DND-41 (cell line): ENCODE measurements at regions not wholly inside any gene's neighbourhood (a gene's known extent, or its start where the extent isn't known, plus 50 kb on each side); places are given as distances from the start of the nearest gene placed in this dataset.

ENCODE experiments used
- CTCF ChIP-seq: IDR thresholded peaks from 2 replicates; pipeline ENCODE4 v1.5.1; 2012; ENCODE audit warnings: borderline replicate concordance, low read length, moderate library complexity, mild to moderate bottlenecking; ENCODE audit not compliant: poor library complexity, severe bottlenecking; ENCODE audit errors: extremely low read depth
- EZH2 ChIP-seq: IDR thresholded peaks from 3 replicates; pipeline ENCODE4 v1.6.1; 2012; ENCODE audit warnings: borderline replicate concordance, low read depth, mild to moderate bottlenecking, moderate library complexity, low read length, inconsistent platforms; ENCODE audit not compliant: severe bottlenecking

DNA sequence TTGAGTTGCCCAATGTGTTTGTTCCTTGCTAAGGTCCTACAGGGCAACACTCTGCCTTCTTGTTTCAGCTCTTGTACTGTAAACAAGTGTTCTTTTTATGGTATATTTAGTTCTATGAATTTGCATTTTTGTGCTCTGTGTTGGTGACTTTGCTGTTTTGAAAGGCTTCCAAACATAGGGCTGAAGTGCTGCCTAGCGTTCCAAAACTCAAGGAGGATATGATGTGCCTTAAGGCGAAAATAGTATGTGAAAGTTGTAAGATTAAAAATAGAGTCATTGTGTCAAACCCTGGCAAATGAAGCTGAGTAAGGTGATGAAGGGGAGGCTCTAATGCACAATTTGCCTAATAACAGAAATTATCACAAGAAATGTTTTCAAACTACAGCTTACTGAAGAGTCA lies 372.7 kb upstream of the TOM1L1 start:
- TF ChIP-seq CTCF = no peak
- TF ChIP-seq EZH2 = no peak
